Dendritic cell treated with granulocyte-macrophage colony-stimulating factor and Interleukin-4, amounts not matched to agents 40 ng/mL and 50 ng/mL, for 4 days (primary cell): ENCODE measurements at regions not wholly inside any gene's neighbourhood (a gene's known extent, or its start where the extent isn't known, plus 50 kb on each side); places are given as distances from the start of the nearest gene placed in this dataset.
"Not testable (repeated sequence)": the region's sequence is repeated elsewhere in the genome, so short reads cannot be mapped to it uniquely, and the experiment has no call there.

Experiments
- H3K27ac Mint-ChIP-seq: one replicate; pipeline ENCODE4 v1.8.0; 2022; ENCODE audit warnings: mild to moderate bottlenecking, mixed read lengths
- H3K27me3 Mint-ChIP-seq: one replicate; pipeline ENCODE4 v1.8.0; 2022; ENCODE audit warnings: mild to moderate bottlenecking, mixed read lengths
- H3K36me3 Mint-ChIP-seq: one replicate; pipeline ENCODE4 v1.8.0; 2022; ENCODE audit warnings: low read depth, mixed read lengths
- H3K4me1 Mint-ChIP-seq: one replicate; pipeline ENCODE4 v1.8.0; 2022; ENCODE audit warnings: low read depth, mixed read lengths
- H3K4me3 Mint-ChIP-seq: one replicate; pipeline ENCODE4 v1.8.0; 2022; ENCODE audit warnings: mild to moderate bottlenecking, moderate library complexity, mixed read lengths
- H3K9me3 Mint-ChIP-seq: one replicate; pipeline ENCODE4 v1.8.0; 2022; ENCODE audit warnings: mixed read lengths
- intact Hi-C: fragments of 100-400 bp; cut with micrococcal nuclease; formaldehyde crosslinking; loops from one replicate; pipeline ENCODE4 v1.15.0; 2022

GRCh38 chr5:155512329-155512728, 498.8 kb downstream of the KIF4B start:
- intact Hi-C loops = no loop called here
- H3K27ac Mint-ChIP-seq = no peak overlapping the region
- H3K4me1 Mint-ChIP-seq = no peaks in the 10 kb centered on the region
- H3K36me3 Mint-ChIP-seq = no peaks in the 10 kb centered on the region
- no peak overlapping the region for H3K4me3 Mint-ChIP-seq
- H3K9me3 Mint-ChIP-seq = no peaks in the 10 kb centered on the region
- no peaks in the 10 kb centered on the region for H3K27me3 Mint-ChIP-seq

DNA sequence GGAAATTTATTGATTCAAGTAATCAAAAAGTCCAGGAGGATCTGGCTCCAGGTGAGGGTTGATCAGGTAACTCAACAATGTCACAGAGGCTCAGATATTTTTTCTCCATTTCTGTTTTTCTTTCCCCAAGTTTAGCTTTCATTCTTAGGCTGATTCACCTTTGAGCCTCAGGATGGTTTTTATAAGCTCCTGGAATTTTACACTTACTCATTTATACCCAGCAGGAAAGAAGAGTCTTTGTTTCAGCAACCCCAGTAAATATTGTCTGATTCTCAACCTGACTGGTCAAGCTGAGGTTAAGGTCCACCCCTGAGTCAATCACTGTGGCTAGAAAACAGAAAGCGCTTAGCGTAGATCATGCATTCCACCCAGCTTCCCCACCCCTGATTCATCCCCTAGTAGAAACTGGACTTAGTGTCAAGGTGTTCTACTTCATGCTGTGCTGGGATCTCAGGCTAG, 500.6 kb downstream of the KIF4B start:
- Mint-ChIP-seq H3K27ac (no peak overlapping the region), H3K4me3 (no peak overlapping the region), H3K9me3 (no peaks in the 10 kb centered on the region), H3K36me3 (no peaks in the 10 kb centered on the region), H3K27me3 (no peaks in the 10 kb centered on the region), H3K4me1 (no peaks in the 10 kb centered on the region)
- intact Hi-C loops = no loop called here

DNA sequence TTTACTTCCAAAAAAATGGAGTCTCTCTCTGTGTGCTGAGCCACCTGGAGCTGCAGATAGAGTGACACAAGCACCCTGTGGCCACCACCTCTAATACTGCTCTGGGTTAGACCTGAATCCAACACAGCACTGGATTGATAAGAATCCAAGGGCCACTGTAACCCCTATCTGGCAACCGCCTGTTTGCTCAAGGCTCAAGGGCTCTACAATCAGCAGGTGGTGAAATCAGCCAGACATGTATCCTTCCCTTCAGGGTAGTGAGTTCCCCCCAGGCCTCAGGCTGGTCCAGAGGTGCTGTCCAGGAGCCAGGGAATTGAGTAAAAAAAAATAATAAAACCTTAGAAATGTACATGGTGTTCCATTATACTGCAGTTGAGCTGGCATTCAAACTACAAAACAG, 509.0 kb downstream of the KIF4B start:
- Mint-ChIP-seq H3K36me3 (no peaks in the 10 kb centered on the region), H3K9me3 (no peaks in the 10 kb centered on the region), H3K27me3 (no peaks in the 10 kb centered on the region), H3K27ac (no peak overlapping the region), H3K4me3 (no peak overlapping the region), H3K4me1 (no peaks in the 10 kb centered on the region)
- intact Hi-C loops = no loop called here

DNA sequence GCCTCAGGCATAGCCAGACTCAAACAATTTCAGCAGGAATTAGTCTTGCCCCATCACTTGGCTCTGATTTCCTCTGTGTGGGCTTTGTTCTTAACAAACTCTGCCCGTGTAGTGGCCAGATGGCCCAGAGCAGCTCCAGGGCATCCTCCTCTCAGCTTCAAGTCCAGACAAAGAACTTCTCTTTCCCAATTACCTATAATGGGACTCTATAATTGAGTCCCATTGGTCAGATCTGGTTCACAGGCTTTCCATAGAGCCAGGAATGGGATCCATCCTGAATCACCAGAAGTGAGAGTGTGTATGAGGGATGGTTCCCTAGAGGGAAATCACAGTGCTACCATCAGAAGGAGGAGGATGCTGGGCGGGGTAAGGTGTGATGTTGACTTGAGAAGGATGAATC, 515.8 kb downstream of the KIF4B start:
- Mint-ChIP-seq H3K27me3 (no peaks in the 10 kb centered on the region), H3K4me1 (no peaks in the 10 kb centered on the region), H3K4me3 (no peak overlapping the region), H3K9me3 (no peaks in the 10 kb centered on the region), H3K36me3 (no peaks in the 10 kb centered on the region), H3K27ac (no peak overlapping the region)
- intact Hi-C loops = no loop called here

DNA sequence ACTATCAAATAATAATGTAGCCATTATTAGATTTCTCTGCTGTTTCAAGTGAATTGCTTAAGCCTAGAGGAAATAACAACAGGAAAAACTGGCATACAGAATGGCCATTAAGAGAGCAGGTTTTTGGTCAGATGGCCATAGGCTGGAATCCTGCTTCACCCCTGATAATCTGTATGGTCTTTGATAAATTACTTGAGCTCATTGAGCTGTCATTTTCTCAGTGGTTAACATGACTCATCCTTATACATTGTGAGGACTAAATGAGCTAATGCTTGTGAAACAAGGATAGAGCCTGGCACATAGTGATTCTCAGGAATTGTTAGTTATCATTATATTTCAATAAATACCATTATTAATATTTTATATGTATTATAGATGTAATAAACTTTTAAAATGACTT, 516.5 kb downstream of the KIF4B start:
- no peaks in the 10 kb centered on the region for H3K4me1 Mint-ChIP-seq
- H3K4me3 Mint-ChIP-seq = no peak overlapping the region
- no peak overlapping the region for H3K27ac Mint-ChIP-seq
- no peaks in the 10 kb centered on the region for H3K36me3 Mint-ChIP-seq
- intact Hi-C loops = no loop called here
- H3K27me3 Mint-ChIP-seq = no peaks in the 10 kb centered on the region
- no peaks in the 10 kb centered on the region for H3K9me3 Mint-ChIP-seq

- H3K36me3 Mint-ChIP-seq = no peaks in the 10 kb centered on the region
- H3K27me3 Mint-ChIP-seq = no peaks in the 10 kb centered on the region
- no peaks in the 10 kb centered on the region for H3K9me3 Mint-ChIP-seq
- intact Hi-C loops = no loop called here
- H3K4me3 Mint-ChIP-seq = no peak overlapping the region
- no peaks in the 10 kb centered on the region for H3K4me1 Mint-ChIP-seq
- no peak overlapping the region for H3K27ac Mint-ChIP-seq
Measured at GRCh38 chr5:155532621-155533311, 519.2 kb downstream of the KIF4B start.

DNA sequence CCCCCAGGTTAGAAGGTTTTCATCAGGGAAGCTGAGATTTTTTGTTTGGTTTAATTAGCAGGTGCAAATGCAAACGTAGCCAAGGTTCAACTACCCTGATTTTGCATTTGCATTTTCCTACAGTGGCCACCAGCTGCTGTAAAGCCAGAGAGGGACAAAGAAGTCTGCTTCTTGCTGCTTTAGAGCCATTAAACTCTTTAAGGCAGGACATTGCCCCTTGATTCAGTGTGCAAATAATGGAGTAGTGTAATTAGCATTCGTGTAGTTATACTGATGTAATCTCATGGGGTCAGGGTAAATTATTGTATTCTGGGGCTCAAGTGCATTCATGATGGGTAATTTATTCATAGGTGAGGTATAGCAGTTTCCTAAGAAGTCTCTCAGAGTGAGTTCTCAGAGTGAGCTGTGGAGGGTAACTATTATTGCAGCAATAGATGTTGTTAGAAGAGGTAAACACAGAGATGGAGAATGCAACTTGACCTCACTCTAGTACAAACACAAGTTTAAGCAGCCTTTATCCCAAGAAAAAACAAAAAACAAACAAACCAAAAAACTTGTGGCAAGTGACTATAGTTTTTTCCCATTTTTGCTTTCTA, 526.5 kb downstream of the KIF4B start:
- intact Hi-C loops = no loop called here
- no peak overlapping the region for H3K27ac Mint-ChIP-seq
- no peaks in the 10 kb centered on the region for H3K36me3 Mint-ChIP-seq
- no peaks in the 10 kb centered on the region for H3K27me3 Mint-ChIP-seq
- H3K9me3 Mint-ChIP-seq = no peaks in the 10 kb centered on the region
- H3K4me1 Mint-ChIP-seq = no peaks in the 10 kb centered on the region
- H3K4me3 Mint-ChIP-seq = no peak overlapping the region

- no peak overlapping the region for H3K4me3 Mint-ChIP-seq
- no peaks in the 10 kb centered on the region for H3K4me1 Mint-ChIP-seq
- no peaks in the 10 kb centered on the region for H3K27me3 Mint-ChIP-seq
- intact Hi-C loops = no loop called here
- no peak overlapping the region for H3K27ac Mint-ChIP-seq
- no peaks in the 10 kb centered on the region for H3K36me3 Mint-ChIP-seq
- H3K9me3 Mint-ChIP-seq = peaks cover 12% of the 10 kb centered on the region
Measured at GRCh38 chr5:155546075-155546474, 532.5 kb downstream of the KIF4B start.

GRCh38 chr5:155554500-155554899, 540.9 kb downstream of the KIF4B start:
- intact Hi-C loops = no loop called here
- Mint-ChIP-seq H3K27ac (no peak overlapping the region), H3K4me3 (no peak overlapping the region), H3K36me3 (no peaks in the 10 kb centered on the region), H3K27me3 (no peaks in the 10 kb centered on the region), H3K9me3 (peaks cover 12% of the 10 kb centered on the region), H3K4me1 (no peaks in the 10 kb centered on the region)

GRCh38 chr5:155556222-155556621, 542.7 kb downstream of the KIF4B start:
- peaks cover 11% of the 10 kb centered on the region for H3K9me3 Mint-ChIP-seq
- H3K27ac Mint-ChIP-seq = no peak overlapping the region
- intact Hi-C loops = no loop called here

GRCh38 chr5:155556700-155557099, 543.1 kb downstream of the KIF4B start:
- H3K4me3 Mint-ChIP-seq = no peak overlapping the region
- no peaks in the 10 kb centered on the region for H3K27me3 Mint-ChIP-seq
- no peaks in the 10 kb centered on the region for H3K4me1 Mint-ChIP-seq
- peaks cover 11% of the 10 kb centered on the region for H3K9me3 Mint-ChIP-seq
- no peaks in the 10 kb centered on the region for H3K36me3 Mint-ChIP-seq
- no peak overlapping the region for H3K27ac Mint-ChIP-seq
- intact Hi-C loops = no loop called here

More at GRCh38 chr5:155556222-155556621, 542.7 kb downstream of the KIF4B start:
- Mint-ChIP-seq H3K4me1 (no peaks in the 10 kb centered on the region), H3K36me3 (no peaks in the 10 kb centered on the region), H3K4me3 (no peak overlapping the region), H3K27me3 (no peaks in the 10 kb centered on the region)

DNA sequence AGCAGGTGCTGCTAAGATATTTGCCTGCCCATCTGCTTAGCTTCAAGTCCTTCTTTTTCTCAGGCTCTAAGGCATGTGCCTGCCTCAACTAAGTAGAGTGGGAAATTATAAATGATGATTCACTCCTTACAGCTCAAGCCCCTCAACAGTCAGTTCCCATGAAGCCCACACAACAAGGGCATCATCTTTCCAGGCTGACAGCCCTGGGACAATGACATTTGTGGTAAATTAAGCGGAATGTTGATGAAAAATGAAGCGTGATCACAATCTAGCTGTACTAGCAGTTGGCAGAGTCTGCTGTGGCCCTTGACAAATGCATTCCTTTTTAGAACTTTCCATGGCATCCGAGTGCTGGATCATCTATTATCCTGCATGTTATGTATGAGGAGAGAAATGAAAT, 548.6 kb downstream of the KIF4B start:
- intact Hi-C loops = no loop called here
- H3K36me3 Mint-ChIP-seq = no peaks in the 10 kb centered on the region
- H3K4me3 Mint-ChIP-seq = no peak overlapping the region
- no peak overlapping the region for H3K27ac Mint-ChIP-seq
- H3K27me3 Mint-ChIP-seq = no peaks in the 10 kb centered on the region
- peaks cover 23% of the 10 kb centered on the region for H3K9me3 Mint-ChIP-seq
- H3K4me1 Mint-ChIP-seq = no peaks in the 10 kb centered on the region

GRCh38 chr5:155564541-155564940, 551.0 kb downstream of the KIF4B start:
- Mint-ChIP-seq H3K9me3 (peaks cover 28% of the 10 kb centered on the region), H3K4me1 (no peaks in the 10 kb centered on the region), H3K27ac (no peak overlapping the region), H3K36me3 (no peaks in the 10 kb centered on the region), H3K4me3 (no peak overlapping the region), H3K27me3 (no peaks in the 10 kb centered on the region)
- intact Hi-C loops = no loop called here

DNA sequence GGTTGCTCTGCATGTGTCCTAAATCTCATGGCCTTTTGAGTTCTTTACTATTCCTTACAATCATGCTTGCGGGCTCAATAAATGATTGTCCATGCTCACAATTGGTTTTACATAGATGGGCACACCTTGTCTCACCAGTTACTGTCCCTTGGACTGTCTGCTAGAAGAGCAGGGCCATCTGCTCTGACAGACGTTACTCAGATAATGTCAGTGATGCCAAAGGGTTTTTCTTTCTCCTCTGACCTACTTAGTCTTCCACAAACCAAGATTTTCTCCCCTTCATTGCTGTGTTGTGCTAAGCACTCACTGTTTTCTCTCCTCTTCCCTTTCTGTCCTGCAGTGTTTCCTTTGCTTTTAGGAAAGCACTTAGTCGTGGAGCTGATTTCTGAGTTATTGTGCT, 562.3 kb downstream of the KIF4B start:
- H3K9me3 Mint-ChIP-seq = peaks cover 17% of the 10 kb centered on the region
- H3K27ac Mint-ChIP-seq = no peak overlapping the region
- H3K27me3 Mint-ChIP-seq = no peaks in the 10 kb centered on the region
- H3K4me3 Mint-ChIP-seq = no peak overlapping the region
- H3K36me3 Mint-ChIP-seq = no peaks in the 10 kb centered on the region
- intact Hi-C loops = no loop called here
- no peaks in the 10 kb centered on the region for H3K4me1 Mint-ChIP-seq

DNA sequence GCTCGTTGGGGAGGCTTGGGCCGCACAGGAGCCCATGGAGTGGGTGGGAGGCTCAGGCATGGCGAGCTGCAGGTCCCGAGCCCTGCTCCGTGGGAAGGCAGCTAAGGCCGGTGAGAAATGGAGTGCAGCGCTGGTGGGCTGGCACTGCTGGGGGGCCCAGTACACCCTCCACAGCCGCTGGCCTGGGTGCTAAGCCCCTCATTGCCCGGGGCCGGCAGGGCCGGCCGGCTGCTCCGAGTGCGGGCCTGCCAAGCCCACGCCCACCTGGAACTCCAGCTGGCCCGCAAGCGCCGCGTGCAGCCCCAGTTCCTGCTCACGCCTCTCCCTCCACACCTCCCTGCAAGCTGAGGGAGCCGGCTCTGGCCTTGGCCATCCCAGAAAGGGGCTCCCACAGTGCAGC, 573.3 kb downstream of the KIF4B start:
- H3K4me1 Mint-ChIP-seq, intact Hi-C loops, H3K36me3 Mint-ChIP-seq, H3K4me3 Mint-ChIP-seq, H3K27me3 Mint-ChIP-seq, H3K9me3 Mint-ChIP-seq, H3K27ac Mint-ChIP-seq: not testable (repeated sequence)
